IMR-90 (cell line): ENCODE measurements at regions not wholly inside any gene's neighbourhood (a gene's known extent, or its start where the extent isn't known, plus 50 kb on each side); places are given as distances from the start of the nearest gene placed in this dataset.

Experiments
- ATAC-seq: fragments of 200-7000 bp; cut with Tn5 transposase; 2 replicates; pipeline ENCODE4 v1.9.1; 2020; ENCODE audit warnings: low read depth, mild to moderate bottlenecking, moderate library complexity
- BruUV-seq: library from RNA; stranded (reverse); fragments of 400-500 nt; replicated peaks from 2 replicates; lab custom pipeline; 2021; lab: Mats Ljungman, UMichigan
- CTCF ChIA-PET: fragments of 300-600 bp; formaldehyde crosslinking; extraction: SDS; loops from one replicate; lab custom pipeline; 2021; ENCODE audit warnings: antibody characterized with exemption; lab: Yijun Ruan, JAX
- POLR2A ChIA-PET: fragments of 300-600 bp; sonication (Branson Sonifier 250); formaldehyde crosslinking; loops from one replicate; lab custom pipeline; 2022; ENCODE audit warnings: antibody characterized with exemption; ENCODE audit not compliant: unreplicated experiment; lab: Charles Lee
- DNase-seq: peaks from one replicate; pipeline ENCODE4 v3.0.0; 2013
- H2AFZ ChIP-seq: replicated peaks from 2 replicates; pipeline ENCODE3; 2013; ENCODE audit warnings: low read length, mild to moderate bottlenecking; ENCODE audit not compliant: poor library complexity
- H2AK5ac ChIP-seq: 2 replicates; pipeline ENCODE4 v1.6.1; 2013; ENCODE audit warnings: low read depth, low read length, inconsistent platforms
- H2AK9ac ChIP-seq: replicated peaks from 2 replicates; pipeline ENCODE3; 2013; ENCODE audit warnings: mild to moderate bottlenecking, low read depth, low read length, moderate library complexity; ENCODE audit not compliant: poor library complexity
- H2BK120ac ChIP-seq: 2 replicates; pipeline ENCODE4 v1.6.1; 2013; ENCODE audit warnings: low read depth, low read length, inconsistent platforms
- H2BK15ac ChIP-seq: 3 replicates; pipeline ENCODE4 v1.6.1; 2013; ENCODE audit warnings: low read depth, low read length, inconsistent platforms
- H2BK20ac ChIP-seq: 2 replicates; pipeline ENCODE4 v1.6.1; 2013; ENCODE audit warnings: low read depth, mild to moderate bottlenecking, inconsistent platforms, low read length, moderate library complexity
- H2BK5ac ChIP-seq: 2 replicates; pipeline ENCODE4 v1.6.1; 2013; ENCODE audit warnings: mild to moderate bottlenecking, low read depth, low read length, inconsistent platforms; ENCODE audit not compliant: poor library complexity, severe bottlenecking
- H3K14ac ChIP-seq: replicated peaks from 2 replicates; pipeline ENCODE4 v1.6.1; 2013; ENCODE audit warnings: low read depth, low read length, inconsistent platforms
- H3K18ac ChIP-seq: 2 replicates; pipeline ENCODE4 v1.6.1; 2013; ENCODE audit warnings: low read depth, low read length, control low read depth
- H3K23ac ChIP-seq: 2 replicates; pipeline ENCODE4 v1.6.1; 2013; ENCODE audit warnings: low read depth, low read length, inconsistent platforms
- H3K27ac ChIP-seq: 2 replicates; pipeline ENCODE4 v1.5.1; 2013; ENCODE audit warnings: mild to moderate bottlenecking, control low read depth, low read length; ENCODE audit not compliant: insufficient read depth
- H3K27me3 ChIP-seq: 2 replicates; pipeline ENCODE4 v1.6.1; 2013; ENCODE audit warnings: low read length; ENCODE audit not compliant: control insufficient read depth, insufficient read depth
- H3K36me3 ChIP-seq: 2 replicates; pipeline ENCODE4 v1.6.1; 2013; ENCODE audit warnings: low read length, mixed read lengths; ENCODE audit not compliant: control insufficient read depth, insufficient read depth
- H3K4ac ChIP-seq: 2 replicates; pipeline ENCODE4 v1.6.1; 2013; ENCODE audit warnings: low read depth, low read length, inconsistent platforms
- H3K4me1 ChIP-seq: 2 replicates; pipeline ENCODE4 v1.6.1; 2013; ENCODE audit warnings: low read length, mixed read lengths; ENCODE audit not compliant: control insufficient read depth, insufficient read depth
- H3K4me2 ChIP-seq: 2 replicates; pipeline ENCODE4 v1.6.1; 2013; ENCODE audit warnings: low read depth, mild to moderate bottlenecking, control low read depth, low read length, moderate library complexity
- H3K4me3 ChIP-seq: 2 replicates; pipeline ENCODE4 v1.5.1; 2013; ENCODE audit warnings: low read depth, mild to moderate bottlenecking, control low read depth, low read length, moderate library complexity; ENCODE audit not compliant: insufficient read depth
- H3K56ac ChIP-seq: 2 replicates; pipeline ENCODE4 v1.6.1; 2013; ENCODE audit warnings: low read length, inconsistent platforms; ENCODE audit not compliant: insufficient read depth; ENCODE audit errors: extremely low read depth
- H3K79me1 ChIP-seq, 2 experiments: 2 replicates each; pipeline ENCODE4 v1.6.1; 2013; ENCODE audit warnings: low read length in 2 of 2, inconsistent platforms in 1 of 2, low read depth in 1 of 2
- H3K9ac ChIP-seq: 2 replicates; pipeline ENCODE4 v1.6.1; 2013; ENCODE audit warnings: low read depth, low read length, control low read depth
- H3K9me1 ChIP-seq: 2 replicates; pipeline ENCODE4 v1.6.1; 2013; ENCODE audit warnings: low read length, inconsistent platforms; ENCODE audit not compliant: insufficient read depth
- H3K9me3 ChIP-seq: 2 replicates; pipeline ENCODE4 v1.6.1; 2013; ENCODE audit warnings: low read length; ENCODE audit not compliant: control insufficient read depth, insufficient read depth
- H4K20me1 ChIP-seq: 2 replicates; pipeline ENCODE4 v1.6.1; 2013; ENCODE audit warnings: low read length, inconsistent platforms; ENCODE audit not compliant: insufficient read depth
- H4K5ac ChIP-seq: 2 replicates; pipeline ENCODE4 v1.6.1; 2013; ENCODE audit warnings: mild to moderate bottlenecking, low read depth, low read length, control low read depth
- H4K8ac ChIP-seq, 2 experiments: 2 replicates each; pipeline ENCODE4 v1.6.1; 2013; ENCODE audit warnings: low read depth in 2 of 2, low read length in 2 of 2, control low read depth in 1 of 2, inconsistent platforms in 1 of 2
- H4K91ac ChIP-seq: 2 replicates; pipeline ENCODE4 v1.6.1; 2013; ENCODE audit warnings: low read depth, low read length, inconsistent platforms; ENCODE audit not compliant: insufficient read depth
- BHLHE40 ChIP-seq: fragments of 150-350 bp; IDR thresholded peaks from 2 replicates; pipeline ENCODE4 v1.6.1; 2016; ENCODE audit warnings: mild to moderate bottlenecking, low read depth, low read length
- CHD1 ChIP-seq: IDR thresholded peaks from 2 replicates; pipeline ENCODE4 v1.6.1; 2012; ENCODE audit warnings: low read depth, low read length, improper control_type of control experiment
- FOS ChIP-seq: fragments of 150-350 bp; IDR thresholded peaks from 2 replicates; pipeline ENCODE4 v1.6.1; 2016; ENCODE audit warnings: low read depth, low read length
- SMC3 ChIP-seq: fragments of 150-350 bp; IDR thresholded peaks from 2 replicates; pipeline ENCODE4 v1.6.1; 2016; ENCODE audit warnings: low read depth, mild to moderate bottlenecking, antibody characterized with exemption, low read length, moderate library complexity
- WGBS, 2 experiments: methylation state at CpG; one replicate each; pipeline versions ENCODE4 v1.1.5 to v1.1.7; 2013; ENCODE audit warnings: missing lambda C conversion rate in 2 of 2; ENCODE audit not compliant: insufficient read length in 1 of 2; ENCODE audit errors: extremely low coverage in 2 of 2; 5-methylcytosine and 5-hydroxymethylcytosine counted together
- dilution Hi-C: fragments of 300-500 bp; cut with HindIII; formaldehyde crosslinking; loops from one replicate; pipeline ENCODE4 v1.14.3; 2018; ENCODE audit warnings: low sequenced_read_pairs; ENCODE audit not compliant: unreplicated experiment
- in situ Hi-C: fragments of 300-500 bp; cut with MboI; formaldehyde crosslinking; loops from 3 replicates; pipeline ENCODE4 v1.14.3; 2019; ENCODE audit warnings: low sequenced_read_pairs, inconsistent platforms, mixed read lengths
- intact Hi-C: fragments of 100-400 bp; cut with micrococcal nuclease; formaldehyde crosslinking; loops from 2 replicates; pipeline ENCODE4 v1.10.0; 2022

GRCh38 chr10:58086763-58087150, 180.9 kb downstream of the IPMK start:
- Histone ChIP-seq H3K4me2 (no peak overlapping the region), H3K18ac (no peak overlapping the region), H2AK9ac (no peak overlapping the region), H2BK5ac (no peak overlapping the region), H3K14ac (no peak overlapping the region), H3K4me1 (no peaks in the 10 kb centered on the region), H3K27me3 (no peaks in the 10 kb centered on the region), H2AK5ac (no peak overlapping the region), H4K8ac (no peak overlapping the region), H3K23ac (no peak overlapping the region), H4K91ac (no peak overlapping the region), H3K9me3 (no peaks in the 10 kb centered on the region), H3K56ac (no peak overlapping the region), H3K9me1 (no peaks in the 10 kb centered on the region), H2BK120ac (no peak overlapping the region), H4K20me1 (no peaks in the 10 kb centered on the region), H2BK20ac (no peak overlapping the region), H2AFZ (no peak overlapping the region), H2BK15ac (no peak overlapping the region), H4K5ac (no peak overlapping the region), H3K4ac (no peak overlapping the region), H3K79me1 (no peaks in the 10 kb centered on the region), H3K27ac (no peak overlapping the region), H3K9ac (no peak overlapping the region), H3K4me3 (no peak overlapping the region), H3K36me3 (no peaks in the 10 kb centered on the region)
- POLR2A ChIA-PET = no interaction called here
- no peak for ATAC-seq
- dilution Hi-C loops = no loop called here
- BruUV-seq = no TSS peak
- WGBS, 2 experiments = no CpG with 5 or more reads among the region's 2 CpGs
- intact Hi-C loops = no loop called here
- TF ChIP-seq BHLHE40 = no peak
- TF ChIP-seq CHD1 = no peak
- TF ChIP-seq FOS = no peak
- TF ChIP-seq SMC3 = no peak
- no peak for DNase-seq
- in situ Hi-C loops = no loop called here
- CTCF ChIA-PET = no interaction called here
